Skeletal muscle satellite cell (primary cell): ENCODE measurements at regions not wholly inside any gene's neighbourhood (a gene's known extent, or its start where the extent isn't known, plus 50 kb on each side); places are given as distances from the start of the nearest gene placed in this dataset.

ENCODE experiments used
- H3K27me3 ChIP-seq: 2 replicates; pipeline ENCODE4 v1.7.0; 2013; ENCODE audit warnings: low read length; ENCODE audit not compliant: control insufficient read depth, insufficient read depth
- H3K36me3 ChIP-seq: 2 replicates; pipeline ENCODE4 v1.7.0; 2013; ENCODE audit warnings: mild to moderate bottlenecking, control low read depth, low read length; ENCODE audit not compliant: insufficient read depth
- H3K4me1 ChIP-seq: 2 replicates; pipeline ENCODE4 v1.7.0; 2013; ENCODE audit warnings: low read length; ENCODE audit not compliant: control insufficient read depth, insufficient read depth
- H3K4me2 ChIP-seq: 2 replicates; pipeline ENCODE4 v1.7.0; 2013; ENCODE audit warnings: mild to moderate bottlenecking, low read length
- H3K4me3 ChIP-seq: 2 replicates; pipeline ENCODE4 v1.7.0; 2013; ENCODE audit warnings: low read length
- H3K9ac ChIP-seq: 2 replicates; pipeline ENCODE4 v1.7.0; 2013; ENCODE audit warnings: mild to moderate bottlenecking, low read depth, low read length, moderate library complexity
- H3K9me3 ChIP-seq: replicated peaks from 2 replicates; pipeline ENCODE4 v1.7.0; 2013; ENCODE audit warnings: mild to moderate bottlenecking, control low read depth, low read length

- Histone ChIP-seq H3K4me2 (no peak overlapping the region), H3K4me3 (no peak overlapping the region), H3K9ac (no peak overlapping the region), H3K9me3 (peaks cover 2% of the 10 kb centered on the region), H3K27me3 (no peaks in the 10 kb centered on the region), H3K36me3 (no peaks in the 10 kb centered on the region), H3K4me1 (no peaks in the 10 kb centered on the region)
Measured at GRCh38 chr11:70575396-70576060, 177.2 kb downstream of the CTTN start.

DNA sequence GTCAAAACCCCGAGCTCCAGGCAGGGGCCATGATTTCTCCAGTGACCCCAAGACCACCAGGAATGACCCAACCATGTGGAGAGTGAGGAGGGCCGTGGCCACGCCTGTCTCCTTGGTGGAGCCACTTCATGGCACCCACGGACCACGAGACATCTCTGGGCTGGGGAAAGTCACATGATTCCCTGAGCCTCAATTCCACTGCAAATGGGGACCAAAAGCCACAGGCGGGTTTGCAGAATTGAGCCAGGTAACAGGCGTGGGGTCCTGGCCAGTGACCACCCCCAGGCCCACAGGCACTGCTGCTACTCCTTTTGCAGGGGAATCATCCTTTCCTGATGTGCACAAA is 178.9 kb downstream of the CTTN start:
- H3K9me3 ChIP-seq = peaks cover 2% of the 10 kb centered on the region
- H3K4me3 ChIP-seq = no peak overlapping the region
- H3K36me3 ChIP-seq = no peaks in the 10 kb centered on the region
- no peak overlapping the region for H3K9ac ChIP-seq
- H3K4me1 ChIP-seq = no peaks in the 10 kb centered on the region
- H3K4me2 ChIP-seq = no peak overlapping the region
- H3K27me3 ChIP-seq = no peaks in the 10 kb centered on the region

- Histone ChIP-seq H3K27me3 (no peaks in the 10 kb centered on the region), H3K9ac (no peak overlapping the region), H3K4me1 (no peaks in the 10 kb centered on the region), H3K4me2 (no peak overlapping the region), H3K4me3 (no peak overlapping the region), H3K36me3 (no peaks in the 10 kb centered on the region), H3K9me3 (peaks cover 2% of the 10 kb centered on the region)
Measured at GRCh38 chr11:70577948-70578347, 179.6 kb downstream of the CTTN start.

- Histone ChIP-seq H3K9me3 (peaks cover 2% of the 10 kb centered on the region), H3K27me3 (no peaks in the 10 kb centered on the region), H3K36me3 (no peaks in the 10 kb centered on the region), H3K9ac (no peak overlapping the region), H3K4me3 (no peak overlapping the region), H3K4me1 (no peaks in the 10 kb centered on the region), H3K4me2 (no peak overlapping the region)
Measured at GRCh38 chr11:70578371-70578770, 180.0 kb downstream of the CTTN start.

DNA sequence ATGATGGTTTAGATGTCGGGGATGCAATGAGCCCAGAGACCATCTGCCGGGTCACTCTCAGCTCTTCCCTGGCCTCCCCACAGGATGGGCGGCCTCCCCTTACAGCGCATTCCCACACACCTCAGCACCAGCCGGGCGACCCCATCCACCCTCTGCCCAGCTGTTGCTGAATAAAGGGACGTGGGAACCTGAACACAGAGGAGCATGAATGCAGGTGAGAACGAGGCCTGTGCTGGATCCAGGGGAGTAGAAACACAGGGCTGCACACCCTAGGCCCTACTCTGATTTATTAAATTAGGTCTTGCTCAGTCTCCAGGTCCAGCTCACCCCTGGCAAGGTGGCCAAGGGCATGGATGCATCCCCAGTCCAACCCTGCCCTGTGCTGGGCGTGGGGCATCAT is 180.5 kb downstream of the CTTN start:
- Histone ChIP-seq H3K9me3 (peaks cover 2% of the 10 kb centered on the region), H3K27me3 (no peaks in the 10 kb centered on the region), H3K9ac (no peak overlapping the region), H3K4me3 (no peak overlapping the region), H3K4me2 (no peak overlapping the region), H3K4me1 (no peaks in the 10 kb centered on the region), H3K36me3 (no peaks in the 10 kb centered on the region)

DNA sequence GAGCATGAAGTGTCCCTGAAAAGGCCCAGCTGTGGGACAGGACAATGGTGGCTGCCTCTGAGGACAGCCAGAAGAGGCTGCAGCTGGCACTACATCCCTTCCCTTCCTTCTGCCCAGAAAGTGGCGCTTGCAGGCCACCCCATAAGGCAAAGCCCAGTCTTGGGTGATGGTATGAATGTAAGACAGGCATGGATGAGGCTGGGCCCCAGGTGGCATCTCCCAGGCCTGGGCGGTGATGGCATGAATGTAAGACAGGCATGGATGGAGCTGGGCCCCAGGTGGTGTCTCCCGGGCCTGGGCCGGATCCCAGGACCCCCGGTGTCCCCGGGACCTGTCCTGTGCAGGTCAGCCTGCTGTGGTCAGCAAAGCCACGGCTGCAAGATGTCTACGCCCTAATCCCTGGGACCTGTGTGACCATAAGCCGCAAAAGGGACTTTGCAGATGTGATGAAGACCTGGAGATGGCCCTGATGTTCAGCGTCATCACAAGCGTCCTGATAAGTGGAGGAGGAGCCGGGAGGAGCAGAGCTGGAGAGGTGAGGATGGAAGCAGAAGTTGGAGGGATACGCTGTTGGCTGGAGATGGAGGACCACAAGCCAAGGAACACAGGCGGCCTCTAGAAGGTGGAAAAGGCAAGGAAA is 181.1 kb downstream of the CTTN start:
- H3K4me3 ChIP-seq = no peak overlapping the region
- peaks cover 2% of the 10 kb centered on the region for H3K9me3 ChIP-seq
- no peak overlapping the region for H3K4me2 ChIP-seq
- H3K9ac ChIP-seq = no peak overlapping the region
- H3K36me3 ChIP-seq = no peaks in the 10 kb centered on the region
- no peaks in the 10 kb centered on the region for H3K27me3 ChIP-seq
- H3K4me1 ChIP-seq = no peaks in the 10 kb centered on the region

DNA sequence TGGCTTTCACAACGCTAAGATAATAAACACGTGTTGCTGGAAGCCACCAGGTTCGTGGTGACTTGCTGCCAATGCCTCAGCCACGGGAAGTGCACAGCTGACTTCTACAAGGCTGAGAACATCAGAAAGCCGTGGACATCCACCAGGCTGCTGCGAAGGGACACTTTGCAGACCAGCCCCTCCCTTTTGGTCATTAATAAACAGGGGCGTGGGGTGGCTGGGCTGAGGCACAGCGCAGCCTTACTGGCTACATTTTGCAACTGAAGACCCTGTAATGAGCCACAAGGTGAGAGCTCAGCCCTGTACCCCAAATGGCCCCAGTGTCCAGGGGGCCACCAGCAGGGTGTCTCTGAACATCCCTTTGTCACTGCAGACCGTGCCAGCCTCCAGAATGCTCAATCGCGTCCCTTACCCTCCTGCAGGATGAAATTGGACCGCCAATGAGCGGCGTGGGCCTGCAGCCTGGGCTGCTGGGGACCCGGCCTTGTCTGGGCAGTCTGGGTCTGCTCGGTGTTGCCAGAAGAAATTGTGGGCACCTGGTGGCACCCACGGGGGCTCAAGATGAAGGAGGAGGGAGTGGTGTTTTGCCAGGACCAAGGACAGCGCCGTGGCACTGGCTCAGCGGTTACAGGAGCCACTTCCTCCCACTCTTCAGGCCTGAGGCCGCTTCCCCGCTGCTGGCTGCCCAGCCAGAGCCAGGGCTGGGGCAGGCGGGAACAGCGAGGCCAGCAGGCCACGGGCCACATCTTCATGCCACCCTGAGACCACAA is 181.9 kb downstream of the CTTN start:
- no peak overlapping the region for H3K4me2 ChIP-seq
- peaks cover 2% of the 10 kb centered on the region for H3K9me3 ChIP-seq
- H3K9ac ChIP-seq = no peak overlapping the region
- no peaks in the 10 kb centered on the region for H3K36me3 ChIP-seq
- H3K4me1 ChIP-seq = no peaks in the 10 kb centered on the region
- no peak overlapping the region for H3K4me3 ChIP-seq
- H3K27me3 ChIP-seq = no peaks in the 10 kb centered on the region

DNA sequence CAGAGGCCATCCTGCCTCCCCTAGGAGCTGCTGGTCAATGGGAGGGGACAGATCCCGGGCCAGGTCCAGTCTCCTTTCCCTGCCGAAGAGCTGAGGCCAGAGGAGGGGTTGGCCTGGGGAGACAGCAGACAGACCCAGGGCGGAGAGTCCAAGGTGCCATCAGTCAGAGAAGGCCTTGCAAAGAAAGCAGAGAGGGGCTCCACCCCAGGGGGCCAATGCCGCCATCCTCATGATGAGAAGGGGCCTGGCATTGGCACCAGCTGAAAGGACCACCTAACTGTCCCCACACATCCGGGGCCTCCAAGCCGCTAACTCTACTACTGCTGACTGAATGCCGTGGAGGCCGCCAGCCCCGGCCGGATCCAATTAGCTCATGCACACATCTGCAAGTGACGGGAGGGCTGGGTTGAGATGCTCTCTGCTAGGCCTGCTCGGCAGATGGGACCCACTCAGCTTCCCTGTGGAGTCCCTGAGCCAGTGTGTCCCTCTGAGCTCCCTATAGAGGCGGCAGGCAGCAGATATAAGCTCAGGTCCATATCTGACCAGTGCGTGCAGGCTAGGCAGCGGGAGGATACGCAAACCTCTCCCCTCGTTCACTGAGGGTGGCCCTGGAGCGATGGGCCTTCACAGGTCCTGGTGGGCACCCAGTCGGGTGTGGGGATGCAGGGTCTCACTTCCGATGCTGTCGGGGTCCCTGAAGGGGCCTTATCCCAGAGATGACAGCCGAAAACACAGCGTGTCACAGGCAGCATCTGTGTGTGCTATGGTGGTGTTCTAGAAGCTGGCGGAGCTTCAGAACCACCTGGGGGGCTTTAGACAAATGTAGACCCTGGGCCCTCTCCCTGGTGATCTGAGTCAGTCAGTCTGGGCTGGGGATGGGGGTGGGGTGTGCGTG is 183.9 kb downstream of the CTTN start:
- Histone ChIP-seq H3K4me3 (no peak overlapping the region), H3K27me3 (no peaks in the 10 kb centered on the region), H3K4me1 (no peaks in the 10 kb centered on the region), H3K36me3 (no peaks in the 10 kb centered on the region), H3K9me3 (no peaks in the 10 kb centered on the region), H3K9ac (no peak overlapping the region), H3K4me2 (no peak overlapping the region)

DNA sequence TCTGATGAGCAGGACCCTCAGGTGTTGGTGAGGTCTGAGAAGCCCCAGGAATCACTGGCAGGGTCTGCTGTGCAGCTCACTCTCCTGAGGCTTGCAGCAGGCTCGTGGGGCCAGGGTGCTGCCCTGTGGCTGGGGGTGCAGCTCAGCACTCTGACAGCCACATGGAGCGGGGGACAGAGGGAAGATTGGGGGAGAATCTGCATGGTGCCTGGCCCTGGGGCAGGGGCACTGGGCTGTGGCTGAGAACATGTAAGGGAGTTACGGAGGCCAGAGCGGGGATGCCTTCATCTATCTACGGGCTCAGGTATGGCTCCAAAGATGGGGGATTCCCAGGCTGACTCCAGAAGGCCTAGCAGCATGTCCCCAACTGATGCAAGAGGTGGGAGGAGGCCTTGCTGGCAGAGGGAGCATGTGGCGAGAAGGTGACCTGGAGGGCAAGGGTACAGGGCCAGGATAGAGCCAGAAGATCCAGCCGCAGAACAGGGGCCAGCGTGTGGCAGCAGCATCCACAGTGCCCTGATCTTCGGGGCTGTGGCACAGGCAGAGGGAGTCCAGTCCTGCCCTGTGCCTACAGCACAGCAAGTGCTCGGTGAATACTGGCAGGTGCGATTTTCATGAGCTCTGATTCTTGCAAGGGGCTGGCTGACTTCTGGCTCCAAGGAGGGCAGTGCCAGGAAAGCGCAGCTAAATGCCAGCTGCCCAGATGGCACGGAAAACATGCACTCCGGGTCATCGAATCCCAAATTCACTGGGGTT is 184.7 kb downstream of the CTTN start:
- Histone ChIP-seq H3K4me1 (no peaks in the 10 kb centered on the region), H3K4me3 (no peak overlapping the region), H3K36me3 (no peaks in the 10 kb centered on the region), H3K4me2 (no peak overlapping the region), H3K27me3 (no peaks in the 10 kb centered on the region), H3K9ac (no peak overlapping the region), H3K9me3 (no peaks in the 10 kb centered on the region)

DNA sequence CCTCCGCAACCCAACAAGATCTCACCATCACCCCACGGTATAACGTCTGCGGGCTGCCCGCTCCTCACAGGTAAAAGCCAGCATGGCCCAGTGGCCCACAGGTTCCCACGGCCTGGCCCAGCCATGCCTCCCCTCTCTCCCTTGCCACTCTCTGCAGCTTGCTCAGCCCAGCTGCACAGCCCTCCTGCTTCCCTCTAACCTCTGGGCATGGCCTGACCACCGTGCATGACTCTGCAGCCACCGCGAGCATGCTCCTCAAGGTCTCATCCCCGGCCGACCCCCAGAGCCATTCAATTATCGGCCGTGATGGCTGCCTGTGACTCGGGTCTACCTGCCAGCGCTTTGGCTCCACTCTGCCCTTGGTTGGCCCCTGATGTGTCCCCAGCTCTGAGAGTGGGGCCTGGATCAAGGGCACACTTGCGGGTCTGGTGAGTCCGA is 185.5 kb downstream of the CTTN start:
- Histone ChIP-seq H3K4me1 (no peaks in the 10 kb centered on the region), H3K4me2 (no peak overlapping the region), H3K9ac (no peak overlapping the region), H3K27me3 (no peaks in the 10 kb centered on the region), H3K4me3 (no peak overlapping the region), H3K36me3 (no peaks in the 10 kb centered on the region), H3K9me3 (no peaks in the 10 kb centered on the region)
